SK-N-DZ (cell line): ENCODE measurements at regions not wholly inside any gene's neighbourhood (a gene's known extent, or its start where the extent isn't known, plus 50 kb on each side); places are given as distances from the start of the nearest gene placed in this dataset.

Source experiments
- DNase-seq: peaks from one replicate; pipeline ENCODE4 v3.0.0-alpha.2; 2015; ENCODE audit warnings: low spot score

DNA sequence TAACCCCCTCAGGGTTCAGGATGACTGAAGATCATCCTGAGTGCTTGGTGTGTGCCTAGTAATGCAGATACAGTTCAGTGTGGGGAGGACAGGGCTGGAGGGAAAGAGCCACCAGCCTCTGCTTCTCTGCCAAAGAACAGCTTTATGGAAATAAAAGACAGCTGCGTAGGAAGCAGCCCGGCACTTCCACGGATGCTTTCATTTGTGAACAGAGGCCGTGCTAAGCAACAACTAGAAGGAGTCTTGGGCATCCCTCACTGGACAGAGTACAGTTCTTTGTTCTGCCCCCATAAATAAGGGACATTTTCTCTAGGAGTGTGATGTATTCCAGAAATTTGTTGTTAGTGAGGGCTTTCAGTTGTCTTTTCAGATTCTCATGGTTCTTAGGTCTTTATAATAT lies 194.8 kb upstream of the RGMA start:
- DNase-seq = no peak

DNA sequence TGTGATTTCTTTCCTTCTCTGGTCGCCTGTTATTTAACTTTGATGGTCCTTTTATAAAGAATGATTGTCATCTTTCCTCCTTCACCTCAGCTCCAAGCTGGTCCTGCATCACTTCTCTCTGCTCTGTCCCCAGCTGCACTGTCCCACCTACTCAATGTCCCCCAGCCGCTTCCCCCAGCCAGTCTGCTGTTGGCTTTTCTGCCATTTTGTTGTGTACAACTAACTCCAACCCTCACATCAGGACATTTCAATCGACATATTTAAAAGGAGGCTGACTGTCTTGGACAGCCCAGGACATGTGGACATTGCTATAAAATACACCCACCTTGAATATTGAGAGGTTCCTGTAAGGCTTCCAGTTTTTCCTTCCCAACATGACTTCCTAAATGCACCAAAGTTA lies 193.8 kb upstream of the RGMA start:
- DNase-seq = no peak

DNA sequence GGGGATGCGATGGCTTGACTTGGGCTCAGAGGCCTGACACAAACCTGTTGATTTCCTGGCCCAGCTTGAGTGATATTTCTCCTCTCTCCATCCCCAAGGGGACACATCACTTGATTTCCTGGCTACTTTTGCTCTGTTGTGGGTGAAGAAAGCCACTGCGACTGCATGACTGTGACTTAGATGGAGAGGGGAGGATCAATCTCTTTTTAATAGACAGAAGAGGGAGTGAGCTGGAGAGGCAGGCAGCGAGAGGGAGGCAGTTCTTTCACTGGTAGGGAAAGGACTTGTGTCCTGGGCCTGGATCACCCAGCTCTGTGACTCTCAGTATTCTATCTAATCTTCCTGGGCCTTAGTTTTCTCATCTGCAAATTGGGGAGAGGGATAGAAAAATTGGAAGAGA lies 189.8 kb upstream of the RGMA start:
- DNase-seq = no peak

DNA sequence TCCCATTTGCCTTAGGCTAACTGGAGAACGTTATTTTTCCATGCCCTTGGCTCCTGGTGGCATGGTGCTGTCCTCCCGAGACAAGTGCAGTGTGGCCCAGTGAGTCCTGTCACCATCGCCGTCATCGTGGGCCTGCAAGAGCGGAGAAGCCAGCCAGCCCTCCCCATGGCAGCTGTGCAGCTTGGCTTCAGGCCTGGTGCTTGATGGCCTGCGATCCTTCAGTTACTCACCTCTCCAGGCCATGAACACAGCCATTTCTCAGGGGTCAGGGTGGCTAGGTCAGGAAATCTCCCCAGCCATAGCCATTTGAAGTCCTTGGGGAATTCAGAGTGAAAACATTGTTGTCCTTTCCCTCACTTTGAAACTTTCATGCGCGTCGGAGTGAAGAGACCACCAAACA lies 189.0 kb upstream of the RGMA start:
- no peak for DNase-seq

DNA sequence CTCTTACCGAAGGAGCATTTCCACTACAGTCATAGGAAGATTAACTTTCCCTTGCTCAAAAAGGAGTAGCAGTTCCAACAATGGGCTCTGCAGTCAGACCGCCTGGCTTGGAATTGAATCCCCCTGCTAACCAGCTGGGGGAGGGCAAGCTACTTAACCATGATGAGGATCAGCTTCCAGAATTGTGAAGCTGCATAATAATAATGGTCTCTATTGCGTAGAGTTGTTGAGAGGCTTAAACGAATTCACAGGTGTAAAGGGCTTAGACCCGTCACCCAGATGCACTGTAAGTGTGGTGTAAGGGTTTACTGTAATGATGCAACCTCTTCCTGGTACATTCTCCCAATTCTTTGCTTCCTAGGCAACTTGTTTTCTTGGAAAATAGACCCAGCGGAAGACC lies 185.2 kb upstream of the RGMA start:
- no peak for DNase-seq

DNA sequence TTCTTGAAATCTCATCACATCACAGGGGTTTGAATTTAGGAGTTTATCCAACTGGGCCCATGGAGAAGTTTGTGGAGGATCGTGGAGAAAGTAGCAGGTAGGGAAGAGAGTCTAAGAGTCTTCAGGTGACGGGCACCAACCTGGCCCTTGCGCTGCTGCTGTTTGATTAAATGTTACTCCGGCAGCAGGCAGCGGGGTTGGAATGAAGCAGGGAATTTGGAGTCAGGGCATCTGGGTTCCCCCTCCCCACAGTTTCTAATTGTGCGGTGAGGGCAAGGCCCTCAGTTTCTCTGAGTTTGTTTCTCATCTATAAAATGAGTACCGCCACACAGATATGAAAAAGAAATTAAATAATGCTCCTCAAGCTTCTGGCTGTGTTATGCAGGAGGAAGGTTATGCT lies 182.9 kb upstream of the RGMA start:
- DNase-seq = no peak

DNA sequence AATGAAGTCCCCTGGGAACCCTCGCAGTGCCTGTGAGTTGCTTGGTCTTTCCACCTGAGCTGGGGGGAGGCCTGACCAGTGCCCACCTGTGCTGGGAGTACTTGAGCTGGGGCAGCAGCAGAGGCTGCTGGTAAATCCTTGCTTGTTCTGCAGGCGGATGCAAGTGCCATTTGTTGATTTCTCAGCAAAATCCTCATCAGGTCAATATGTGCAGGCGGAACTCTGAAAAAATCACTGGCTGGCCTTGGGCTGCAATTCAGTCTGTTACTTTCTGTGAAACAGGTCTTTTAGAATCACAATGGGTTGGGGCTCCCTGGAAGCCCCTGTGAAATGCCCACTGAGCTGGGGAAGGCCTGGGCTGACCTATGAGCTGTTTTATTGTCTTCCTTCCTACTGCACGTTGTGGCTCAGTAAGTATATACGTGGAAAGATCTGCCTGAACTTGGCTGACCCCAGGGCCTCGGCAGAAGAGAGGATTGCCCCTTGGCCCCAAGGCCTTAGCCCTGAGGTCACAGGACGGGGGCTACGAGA lies 182.0 kb upstream of the RGMA start:
- no peak for DNase-seq

DNA sequence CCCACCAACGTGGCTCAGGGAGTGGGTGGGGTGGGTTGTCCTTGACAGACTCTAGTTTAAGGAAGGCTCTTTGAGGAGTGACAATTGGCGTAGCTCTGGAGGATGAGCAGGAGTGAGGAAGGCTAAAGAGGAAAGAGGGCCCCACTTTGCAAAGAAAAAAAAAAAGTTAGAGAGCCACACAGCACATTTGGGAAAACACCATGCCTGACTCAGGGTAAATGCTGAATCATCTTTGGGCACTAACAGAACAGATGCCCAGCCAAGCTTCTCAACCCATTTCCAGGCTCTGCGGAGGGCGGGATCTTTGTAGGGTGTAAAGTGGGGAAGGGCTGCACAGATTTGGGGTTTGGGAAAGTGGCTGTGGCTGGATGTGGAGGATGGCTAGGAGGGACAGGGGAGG lies 179.1 kb upstream of the RGMA start:
- no peak for DNase-seq

DNA sequence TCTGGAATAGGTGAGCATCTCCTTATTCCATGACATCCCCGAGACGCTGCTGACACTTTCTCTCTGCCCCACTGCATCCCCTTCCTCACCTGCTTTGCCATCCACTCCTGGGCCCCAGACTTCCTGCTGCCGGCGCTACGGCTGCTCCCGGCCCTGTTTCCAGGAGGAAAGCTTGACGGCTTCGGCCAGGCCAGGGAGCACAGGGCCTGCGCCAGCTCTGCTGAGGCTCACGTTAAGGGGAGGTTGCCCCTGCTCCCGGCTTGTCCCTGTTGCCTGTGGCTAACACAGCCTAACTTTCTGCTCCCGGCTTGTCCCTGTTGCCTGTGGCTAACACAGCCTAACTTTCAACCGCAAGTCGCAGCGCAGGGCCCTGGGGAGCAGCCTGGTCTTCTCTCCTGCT lies 177.3 kb upstream of the RGMA start:
- DNase-seq = no peak

DNA sequence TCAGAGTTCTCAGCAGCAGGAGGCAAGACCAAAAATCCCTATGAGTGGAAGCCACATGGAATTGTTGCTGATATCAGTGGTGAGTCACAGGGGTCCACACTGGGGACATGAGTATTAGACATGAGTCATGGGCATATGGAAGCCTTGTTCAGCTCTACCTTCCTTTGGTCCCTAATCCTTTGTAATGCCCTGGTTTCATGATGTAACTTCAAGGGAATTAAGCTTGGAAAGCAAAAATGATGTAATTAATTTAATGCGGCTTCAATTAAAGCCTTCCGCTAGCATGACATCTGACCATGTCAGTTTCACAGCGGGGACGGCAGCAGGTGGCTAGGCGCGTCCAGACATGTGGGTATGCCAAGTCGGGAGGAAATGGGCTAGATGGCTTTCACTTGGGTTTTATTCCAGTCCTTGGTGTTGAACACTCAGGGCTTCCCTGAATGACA lies 176.1 kb upstream of the RGMA start:
- no peak for DNase-seq

DNA sequence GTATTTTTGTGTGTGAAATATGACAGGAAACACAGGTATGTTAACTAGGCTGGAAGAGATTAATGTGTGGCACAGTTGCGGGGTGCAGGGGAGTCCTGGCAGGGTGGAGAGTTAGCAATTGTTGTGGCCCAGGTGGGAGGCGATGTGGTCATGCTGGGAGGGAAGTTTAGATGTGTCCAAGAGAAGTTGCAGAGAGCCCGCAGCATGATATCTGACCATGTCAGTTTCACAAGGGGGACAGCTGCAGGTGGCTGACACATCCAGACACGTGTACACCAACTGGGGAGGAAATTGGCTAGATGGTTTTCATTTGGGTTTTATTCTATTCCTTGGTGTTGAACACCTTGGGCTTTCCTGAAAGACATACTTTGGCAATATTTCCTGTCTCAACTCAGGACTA lies 172.8 kb upstream of the RGMA start:
- DNase-seq = no peak

DNA sequence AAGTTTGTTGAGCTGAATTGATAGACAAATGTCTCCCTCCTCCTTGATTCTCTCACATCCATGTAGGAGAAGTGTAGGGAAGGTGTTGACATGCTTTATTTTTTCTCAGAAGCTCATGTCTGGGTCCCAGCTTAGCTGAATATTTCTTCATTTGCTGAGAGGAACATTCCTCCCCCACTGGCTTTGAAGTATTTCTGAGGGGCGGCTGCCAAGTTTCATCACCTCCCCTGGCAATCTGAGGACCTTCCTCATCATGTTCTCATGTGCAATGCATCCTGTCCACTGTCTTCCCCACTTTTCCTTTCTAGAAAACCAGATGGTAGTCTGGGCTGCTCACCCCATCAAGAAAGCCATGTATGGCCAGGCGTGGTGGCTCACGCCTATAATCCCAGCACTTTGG lies 168.9 kb upstream of the RGMA start:
- no peak for DNase-seq

DNA sequence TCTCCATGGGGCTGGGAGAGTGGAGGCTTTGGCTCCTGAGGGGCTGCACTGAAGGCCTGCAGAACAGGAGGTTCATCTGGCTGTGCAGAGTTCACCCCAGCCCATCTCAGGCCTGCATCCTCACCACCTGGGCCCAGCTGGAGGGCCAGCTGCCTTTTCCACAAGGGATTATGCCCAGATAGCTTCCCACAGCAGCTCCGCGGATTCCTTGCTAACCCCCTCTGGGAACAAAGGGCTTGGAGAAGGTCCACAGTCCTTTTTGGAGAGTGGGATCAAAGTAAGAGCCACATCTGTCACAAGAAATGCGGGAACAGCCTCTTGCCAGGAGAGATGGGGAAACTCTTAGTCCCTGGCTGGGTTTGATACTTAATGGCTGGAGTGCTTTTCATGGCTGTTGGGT lies 164.7 kb upstream of the RGMA start:
- DNase-seq = no peak

DNA sequence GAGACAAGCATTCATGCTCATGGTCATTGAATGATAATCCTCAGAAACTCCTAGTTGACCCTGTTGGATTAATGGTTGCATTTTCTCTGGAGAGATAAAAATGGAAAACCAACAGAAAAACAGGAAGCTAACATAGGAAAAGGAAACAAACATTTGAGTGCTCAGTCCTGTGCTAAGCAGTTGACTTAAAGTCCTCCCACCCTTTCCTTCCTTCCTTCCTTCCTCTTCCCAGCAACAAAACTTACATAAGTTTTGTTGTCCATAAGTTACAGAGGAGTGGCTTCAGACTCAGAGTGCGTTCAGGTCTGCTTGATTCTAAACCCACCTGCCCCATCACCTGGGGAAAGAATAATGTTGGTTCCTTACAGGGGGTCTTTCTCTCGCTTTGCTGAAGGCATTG lies 163.8 kb upstream of the RGMA start:
- DNase-seq = no peak

DNA sequence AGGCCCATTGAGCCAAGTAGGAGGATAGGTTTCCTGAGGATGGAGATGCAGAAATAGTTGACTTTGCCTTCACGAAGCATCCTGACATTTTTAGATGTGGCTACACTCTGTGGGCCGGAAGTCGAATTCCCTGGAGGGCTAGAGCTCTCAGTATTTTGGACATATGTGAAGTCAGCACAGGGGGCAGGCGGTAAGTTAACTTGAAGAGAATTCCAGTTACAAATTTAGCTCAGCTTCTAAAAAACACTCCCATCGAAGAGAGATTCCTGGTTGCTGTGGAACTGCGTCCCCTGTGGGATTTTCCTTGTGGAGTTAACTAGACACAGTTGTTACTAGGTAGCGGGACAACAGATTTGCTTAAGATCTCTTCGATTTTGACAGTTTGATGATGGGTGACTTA lies 161.9 kb upstream of the RGMA start:
- no peak for DNase-seq

DNA sequence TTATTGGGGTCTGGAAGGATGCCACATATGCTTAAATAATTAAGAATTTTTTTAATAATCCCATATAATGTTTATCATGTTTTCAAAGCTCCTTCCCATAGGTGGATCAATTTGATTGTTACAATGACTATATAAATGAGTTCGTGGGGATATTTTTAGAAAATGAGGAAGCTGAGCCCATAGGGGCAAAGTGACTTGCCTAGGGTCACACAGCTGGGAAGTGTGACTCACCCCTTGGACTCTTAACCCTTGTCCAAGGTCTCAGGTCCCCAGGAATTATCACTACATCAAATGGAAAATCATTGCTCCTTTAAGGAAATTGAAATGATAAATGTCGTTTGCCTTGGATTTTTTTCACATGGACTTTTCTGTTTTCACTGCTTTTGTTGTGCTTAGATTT lies 161.2 kb upstream of the RGMA start:
- DNase-seq = no peak

DNA sequence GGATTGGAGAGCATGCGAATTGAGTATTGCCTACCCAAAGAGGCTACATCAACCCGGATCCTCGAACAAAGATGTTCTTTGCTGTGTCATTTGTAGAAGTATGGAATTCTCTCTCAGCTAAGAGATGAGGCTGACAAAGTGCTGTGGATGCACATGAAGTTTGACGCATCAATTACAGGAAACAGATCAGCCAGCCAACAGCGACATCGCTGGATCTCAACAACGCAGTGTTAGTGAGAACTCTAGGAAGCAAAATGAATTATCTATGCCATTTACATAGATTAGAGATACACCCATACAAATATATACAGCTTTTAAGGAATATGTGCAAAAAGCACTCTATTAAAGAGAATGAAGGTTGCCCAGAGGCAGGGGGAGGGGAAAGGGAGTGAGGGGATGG lies 160.6 kb upstream of the RGMA start:
- no peak for DNase-seq

DNA sequence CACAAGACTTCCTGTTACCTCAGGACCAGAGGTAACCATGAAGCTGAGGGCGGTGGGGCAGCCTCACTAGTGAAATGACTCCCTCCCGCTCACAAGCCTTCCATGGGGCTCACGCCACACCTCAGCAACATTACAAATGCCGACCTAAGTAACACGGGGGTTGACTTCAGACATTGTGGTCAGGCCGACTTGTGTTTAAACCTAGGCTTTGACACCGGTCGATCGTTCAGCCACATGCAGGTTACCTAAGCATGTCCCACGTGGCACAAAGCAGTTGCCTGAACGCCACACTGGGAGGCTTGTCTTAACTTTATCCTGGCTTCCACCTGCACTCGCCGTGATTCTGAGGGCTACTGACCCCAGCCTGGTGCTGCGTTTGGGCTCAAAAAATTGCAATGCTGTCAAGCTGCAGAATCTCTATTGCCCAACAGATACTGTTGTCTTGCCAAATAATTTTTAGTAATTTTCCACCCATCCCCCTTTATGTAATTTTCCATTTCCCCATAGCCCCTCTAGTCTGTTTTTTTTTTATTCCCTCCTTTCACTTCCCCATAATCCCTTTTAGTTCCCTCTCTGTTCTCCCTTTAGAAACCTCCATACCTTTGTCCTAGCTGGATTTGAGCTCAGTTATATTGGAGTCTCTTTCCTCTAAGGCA lies 158.6 kb upstream of the RGMA start:
- no peak for DNase-seq

DNA sequence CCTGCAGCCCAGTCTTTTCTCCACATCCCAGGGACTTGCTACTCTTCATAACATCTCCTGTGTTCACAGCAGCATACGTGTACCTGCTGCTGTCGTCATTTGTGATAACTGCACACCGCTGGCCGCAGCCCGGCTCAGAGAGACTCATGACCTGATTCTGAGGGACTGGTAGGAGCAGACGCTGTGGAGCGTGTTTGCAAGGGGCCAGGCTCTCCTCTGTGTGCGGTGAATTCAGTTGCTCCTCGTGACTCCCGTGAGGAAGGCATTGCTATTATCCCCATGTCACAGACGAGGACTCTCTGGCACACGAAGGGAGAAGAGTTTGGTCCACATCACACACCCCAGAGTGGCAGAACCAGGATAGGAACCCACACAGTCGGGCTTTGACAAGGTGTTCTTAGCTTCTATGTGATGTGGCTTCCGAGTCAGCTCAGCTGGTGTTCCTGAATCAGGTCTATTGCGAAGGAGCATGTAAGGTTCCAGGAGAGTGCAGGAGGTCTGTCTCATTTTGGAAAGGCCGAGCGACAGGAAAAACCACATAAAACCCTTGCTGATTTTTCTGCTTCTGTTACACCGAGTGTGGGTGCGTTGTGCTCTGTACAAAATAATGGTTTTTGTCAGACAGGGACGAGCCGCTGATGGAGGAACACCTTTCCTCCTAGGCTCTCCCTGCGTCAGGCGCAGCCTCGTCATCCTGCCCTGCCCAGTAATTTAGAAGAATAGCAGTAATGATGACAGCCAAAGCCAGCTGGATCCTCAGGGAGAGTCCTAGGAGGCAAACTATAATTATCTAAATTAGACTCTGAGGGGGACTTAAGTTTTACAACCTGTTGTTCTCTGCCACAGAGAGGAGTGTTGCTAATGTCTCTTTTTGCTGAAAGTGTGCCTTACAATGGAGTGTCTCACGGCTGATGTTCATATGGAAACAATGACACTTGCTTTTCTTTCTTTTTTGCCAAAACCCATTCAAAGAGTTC lies 157.5 kb upstream of the RGMA start:
- no peak for DNase-seq

DNA sequence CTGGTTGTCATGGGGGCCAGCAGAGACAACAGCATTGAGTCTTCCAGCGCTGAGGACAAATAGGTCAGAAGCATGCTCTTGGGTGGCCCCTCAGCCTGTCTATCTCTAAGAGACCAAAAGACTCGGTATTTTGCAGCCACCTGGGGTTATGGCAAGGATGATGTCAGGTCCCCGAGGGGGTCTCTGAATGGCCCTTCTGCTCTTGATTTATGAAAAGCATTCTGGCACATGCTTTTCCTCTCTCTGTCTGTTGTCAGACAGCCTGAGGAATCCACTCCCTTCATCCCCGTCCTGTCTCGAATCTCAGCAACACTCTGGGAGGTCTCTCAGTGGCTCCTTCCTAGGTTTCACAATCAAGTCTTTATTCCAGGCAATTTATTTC lies 156.6 kb upstream of the RGMA start:
- DNase-seq = no peak

DNA sequence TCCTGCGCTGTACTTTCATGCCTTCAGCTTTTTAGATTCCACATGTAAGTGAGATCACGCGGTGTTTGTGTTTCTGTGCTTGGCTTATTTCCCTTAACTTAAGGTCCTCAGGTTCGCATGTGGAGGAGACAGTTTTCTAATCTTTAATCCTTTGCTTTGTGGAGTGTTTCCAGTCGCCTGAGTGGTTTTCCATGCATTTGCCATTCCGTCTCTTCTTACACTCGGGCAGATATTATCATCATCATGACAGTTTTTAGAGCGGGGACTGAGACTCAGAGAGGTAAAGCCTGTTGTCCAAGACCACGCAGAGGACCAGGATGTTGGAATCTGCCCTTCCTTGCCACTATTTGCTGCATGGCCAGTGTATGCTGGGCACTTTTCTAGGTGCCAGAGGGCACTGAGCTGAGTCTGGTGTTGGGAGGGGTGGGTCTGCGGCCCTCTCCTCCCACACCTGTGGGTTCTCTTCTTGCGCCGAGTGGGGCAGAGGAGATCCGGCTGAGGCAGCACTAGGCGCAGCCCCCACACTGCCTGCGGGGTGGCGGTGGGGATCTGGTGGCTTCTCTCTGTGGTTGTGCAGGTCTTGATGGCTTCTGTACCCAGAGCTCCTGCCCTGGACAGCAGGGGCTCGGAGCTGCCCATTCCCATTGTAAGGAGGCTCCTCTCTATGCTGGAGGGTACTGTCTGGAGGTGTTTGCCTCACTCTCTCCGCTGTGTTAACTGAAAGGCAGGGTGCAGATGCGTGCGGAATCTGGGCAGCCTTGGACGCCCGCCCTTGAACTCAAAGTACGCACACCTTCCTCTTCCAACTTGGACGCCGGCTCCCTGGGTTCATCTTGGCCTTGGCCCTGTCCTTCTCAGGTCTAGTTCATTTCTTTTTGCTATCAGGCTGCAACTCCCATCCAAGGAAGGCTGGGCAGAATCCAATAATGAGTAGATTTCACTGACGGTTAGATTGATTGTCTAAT lies 156.0 kb upstream of the RGMA start:
- DNase-seq = no peak

DNA sequence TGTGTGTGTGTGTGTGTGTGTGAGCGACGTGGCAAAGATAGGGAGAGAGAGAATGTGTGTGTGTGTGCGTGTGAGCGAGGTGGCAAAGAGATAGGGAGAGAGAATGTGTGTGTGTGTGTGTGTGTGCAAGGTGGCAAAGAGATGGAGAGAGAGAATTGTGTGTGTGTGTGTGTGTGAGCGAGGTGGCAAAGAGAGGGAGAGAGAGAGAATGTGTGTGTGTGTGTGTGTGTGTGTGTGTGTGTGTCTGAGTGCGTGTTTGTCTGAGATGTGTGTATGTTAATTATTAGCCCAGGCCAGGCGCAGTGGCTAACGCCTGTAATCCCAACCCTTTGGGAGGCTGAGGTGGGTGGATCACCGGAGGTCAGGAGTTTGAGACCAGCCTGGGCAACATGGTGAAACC lies 154.6 kb upstream of the RGMA start:
- no peak for DNase-seq
